ENCODE measurements at regions not wholly inside any gene's neighbourhood (a gene's known extent, or its start where the extent isn't known, plus 50 kb on each side); places are given as distances from the start of the nearest gene placed in this dataset.

GRCh38 chr6:78110641-78111040, 457.8 kb downstream of the MEI4 start:
- TF ChIP-seq CTCF (IDR thresholded peaks at IDR 0.05), result no peak
- TF ChIP-seq POLR2A (IDR thresholded peaks at IDR 0.05), result no peak
